Lung (tissue), 11 donors: ENCODE measurements at regions not wholly inside any gene's neighbourhood (a gene's known extent, or its start where the extent isn't known, plus 50 kb on each side); places are given as distances from the start of the nearest gene placed in this dataset.

Experiments
- ATAC-seq: fragments of 200-7000 bp; cut with Tn5 transposase; one replicate; pipeline ENCODE4 v1.9.1; 2020; ENCODE audit warnings: moderate number of reproducible peaks; ENCODE audit not compliant: insufficient read depth, low FRiP score
- DNase-seq, 3 donors: peaks; one replicate each; pipeline ENCODE4 v3.0.0-alpha.2; 2013 to 2017
- H3K27ac ChIP-seq, 2 donors: one replicate each; pipeline ENCODE4 v1.5.1; 2013; ENCODE audit warnings: mild to moderate bottlenecking in 2 of 2, moderate library complexity in 2 of 2, control low read depth in 1 of 2, inconsistent platforms in 1 of 2, low read depth in 1 of 2, low read length in 1 of 2
- H3K27me3 ChIP-seq, 3 donors: one replicate each; pipeline ENCODE4 v1.5.1; 2013; ENCODE audit warnings: low read length in 2 of 3; ENCODE audit not compliant: control insufficient read depth in 3 of 3, insufficient read depth in 3 of 3
- H3K36me3 ChIP-seq, 4 donors: one replicate each; pipeline ENCODE4 v1.5.1; 2013; ENCODE audit warnings: low read length in 4 of 4, mild to moderate bottlenecking in 1 of 4, moderate library complexity in 1 of 4; ENCODE audit not compliant: control insufficient read depth in 4 of 4, insufficient read depth in 4 of 4
- H3K4me1 ChIP-seq, 5 donors: one replicate each; pipeline ENCODE4 v1.5.1; 2013; ENCODE audit warnings: low read length in 5 of 5, mild to moderate bottlenecking in 2 of 5, moderate library complexity in 1 of 5; ENCODE audit not compliant: control insufficient read depth in 5 of 5, insufficient read depth in 5 of 5
- H3K4me3 ChIP-seq: one replicate; pipeline ENCODE4 v1.5.1; 2013; ENCODE audit warnings: mild to moderate bottlenecking, control low read depth, moderate library complexity
- H3K9ac ChIP-seq, 2 donors: one replicate each; pipeline ENCODE4 v1.5.1; 2013; ENCODE audit warnings: low read length in 2 of 2, control low read depth in 1 of 2; ENCODE audit not compliant: insufficient read depth in 1 of 2
- H3K9me3 ChIP-seq, 4 donors: one replicate each; pipeline ENCODE4 v1.5.1; 2013; ENCODE audit warnings: low read length in 3 of 4, mild to moderate bottlenecking in 1 of 4, moderate library complexity in 1 of 4; ENCODE audit not compliant: control insufficient read depth in 4 of 4, insufficient read depth in 3 of 4
- CTCF ChIP-seq: IDR thresholded peaks from 2 replicates; pipeline ENCODE4 v1.5.1; 2012; ENCODE audit warnings: mild to moderate bottlenecking; ENCODE audit errors: control extremely low read depth, extremely low read depth
- WGBS, 2 donors: extraction: QIAGEN DNeasy Blood & Tissue Kit; methylation state at CpG; one replicate each; pipeline ENCODE4 v1.1.7; 2013; 5-methylcytosine and 5-hydroxymethylcytosine counted together
- donor health status: control.
- donor health status: control.
- donor health status: Bipolar disorder and iron deficiency.
- donor health status: healthy.
- donor health status: DM: yes; HTN: yes; CAD: no.

GRCh38 chr20:24842918-24843715, 106.0 kb upstream of the CST7 start:
- no peak for ATAC-seq
- H3K4me3 ChIP-seq: no peak overlapping the region
- TF ChIP-seq CTCF: no peak
- H3K9ac ChIP-seq: no peak overlapping the region
- peaks cover 0 to 39% (median 14%) of the 10 kb centered on the region in 5 donors for H3K4me1 ChIP-seq
- no peaks in the 10 kb centered on the region for H3K9me3 ChIP-seq
- 27 to 43% methylated on average over 7 of the region's 7 CpGs for WGBS, 2 donors
- no peak overlapping the region for H3K27ac ChIP-seq
- H3K36me3 ChIP-seq: no peaks in the 10 kb centered on the region
- DNase-seq: peak; percentile 26 to 81 (median 76)
- H3K27me3 ChIP-seq: peaks cover 0 to 3% (median 0%) of the 10 kb centered on the region in 3 donors

- no peaks in the 10 kb centered on the region for H3K4me1 ChIP-seq
- 78 to 85% methylated on average over 5 of the region's 5 CpGs for WGBS, 2 donors
- no peak for ATAC-seq
Observed at GRCh38 chr20:24850176-24850575, 98.9 kb upstream of the CST7 start.

GRCh38 chr20:24851346-24852019, 97.6 kb upstream of the CST7 start:
- Histone ChIP-seq H3K4me1 (no peaks in the 10 kb centered on the region), H3K9ac (no peak overlapping the region), H3K27me3 (no peaks in the 10 kb centered on the region), H3K27ac (no peak overlapping the region), H3K9me3 (peaks cover 0 to 12% (median 5%) of the 10 kb centered on the region in 4 donors), H3K36me3 (no peaks in the 10 kb centered on the region), H3K4me3 (no peak overlapping the region)
- no peak for DNase-seq
- 84 to 92% methylated on average over 3 of the region's 3 CpGs for WGBS, 2 donors
- ATAC-seq: no peak
- TF ChIP-seq CTCF: no peak

More at GRCh38 chr20:24850176-24850575, 98.9 kb upstream of the CST7 start:
- Histone ChIP-seq H3K4me3 (no peak overlapping the region), H3K36me3 (no peaks in the 10 kb centered on the region), H3K9me3 (peaks cover 0 to 12% (median 5%) of the 10 kb centered on the region in 4 donors), H3K9ac (no peak overlapping the region), H3K27me3 (no peaks in the 10 kb centered on the region), H3K27ac (no peak overlapping the region)
- no peak for TF ChIP-seq CTCF
- no peak for DNase-seq
